LNCaP clone FGC (cell line): ENCODE measurements at regions not wholly inside any gene's neighbourhood (a gene's known extent, or its start where the extent isn't known, plus 50 kb on each side); places are given as distances from the start of the nearest gene placed in this dataset.

ENCODE experiments used
- DNase-seq: peaks from one replicate; pipeline ENCODE4 v3.0.0-alpha.2; 2011; ENCODE audit warnings: low read depth
- H3K4me3 ChIP-seq: 2 replicates; pipeline ENCODE4 v1.5.1; 2011; ENCODE audit warnings: mild to moderate bottlenecking, low read depth, low read length, control low read depth
- CTCF ChIP-seq: IDR thresholded peaks from 2 replicates; pipeline ENCODE4 v1.5.1; 2012; ENCODE audit warnings: mild to moderate bottlenecking; ENCODE audit not compliant: control insufficient read depth, insufficient read depth; ENCODE audit errors: extremely low read depth

GRCh38 chr11:92784331-92784730 is 185.1 kb upstream of the MTNR1B start:
- no peak for DNase-seq
- no peak overlapping the region for H3K4me3 ChIP-seq
- TF ChIP-seq CTCF: no peak

- no peak for DNase-seq
- no peak for TF ChIP-seq CTCF
- no peak overlapping the region for H3K4me3 ChIP-seq
These were observed 181.8 kb upstream of the MTNR1B start for GRCh38 chr11:92787638-92788037.

GRCh38 chr11:92789761-92790160 is 179.7 kb upstream of the MTNR1B start:
- no peak overlapping the region for H3K4me3 ChIP-seq
- no peak for DNase-seq
- no peak for TF ChIP-seq CTCF

- H3K4me3 ChIP-seq: no peak overlapping the region
- TF ChIP-seq CTCF: no peak
- no peak for DNase-seq
These were observed 179.1 kb upstream of the MTNR1B start for GRCh38 chr11:92790366-92790765.

GRCh38 chr11:92790926-92791616 is 178.4 kb upstream of the MTNR1B start:
- H3K4me3 ChIP-seq: no peak overlapping the region
- TF ChIP-seq CTCF: no peak
- DNase-seq: no peak

GRCh38 chr11:92791886-92792285 is 177.6 kb upstream of the MTNR1B start:
- TF ChIP-seq CTCF: no peak
- DNase-seq: no peak
- H3K4me3 ChIP-seq: no peak overlapping the region

GRCh38 chr11:92793189-92793588 is 176.3 kb upstream of the MTNR1B start:
- no peak overlapping the region for H3K4me3 ChIP-seq
- no peak for DNase-seq
- TF ChIP-seq CTCF: no peak
